Activated B cell treated with CpG ODN at 0.5 μM for 24 hours (primary cell): ENCODE measurements at regions not wholly inside any gene's neighbourhood (a gene's known extent, or its start where the extent isn't known, plus 50 kb on each side); places are given as distances from the start of the nearest gene placed in this dataset.

Experiments
- ATAC-seq: fragments of 200-7000 bp; cut with Tn5 transposase; one replicate; pipeline ENCODE4 v1.10.0; 2021; ENCODE audit warnings: low read depth, mild to moderate bottlenecking, moderate library complexity
- CTCF ChIA-PET: fragments of 350-600 bp; sonication (Branson Sonifier 250); formaldehyde crosslinking; loops from one replicate; lab custom pipeline; 2021; ENCODE audit warnings: antibody characterized with exemption; lab: Charles Lee
- POLR2A ChIA-PET: fragments of 350-600 bp; sonication (Branson Sonifier 250); formaldehyde crosslinking; loops from one replicate; lab custom pipeline; 2021; ENCODE audit warnings: antibody characterized with exemption; lab: Charles Lee
- DNase-seq: peaks from one replicate; pipeline ENCODE4 v3.0.0; 2022
- H3K27ac Mint-ChIP-seq: one replicate; pipeline ENCODE4 v1.8.0; 2020; ENCODE audit warnings: mixed read lengths
- H3K27me3 Mint-ChIP-seq: one replicate; pipeline ENCODE4 v1.8.0; 2021; ENCODE audit warnings: mixed read lengths
- H3K36me3 Mint-ChIP-seq: one replicate; pipeline ENCODE4 v1.8.0; 2021; ENCODE audit warnings: low read depth, mixed read lengths
- H3K4me1 Mint-ChIP-seq: one replicate; pipeline ENCODE4 v1.8.0; 2021; ENCODE audit warnings: mixed read lengths
- H3K4me3 Mint-ChIP-seq: one replicate; pipeline ENCODE4 v1.8.0; 2020; ENCODE audit warnings: mild to moderate bottlenecking, mixed read lengths
- H3K9me3 Mint-ChIP-seq: one replicate; pipeline ENCODE4 v1.8.0; 2020; ENCODE audit warnings: mixed read lengths
- CTCF ChIP-seq: fragments of 200-600 bp; IDR thresholded peaks from one replicate; pipeline ENCODE4 v1.8.0; 2022; ENCODE audit warnings: antibody characterized with exemption, mild to moderate bottlenecking
- intact Hi-C: fragments of 100-400 bp; cut with micrococcal nuclease; formaldehyde crosslinking; loops from one replicate; pipeline ENCODE4 v1.15.1; 2024

GRCh38 chr22:49104434-49104833 lies 723.2 kb downstream of the BRD1 start:
- ChIA-PET POLR2A (no interaction called here), CTCF (no interaction called here)
- intact Hi-C loops: no loop called here
- no peak for TF ChIP-seq CTCF
- no peak for DNase-seq
- no peaks in the 10 kb centered on the region for H3K9me3 Mint-ChIP-seq
- H3K4me1 Mint-ChIP-seq: no peaks in the 10 kb centered on the region
- peaks cover 2% of the 10 kb centered on the region for H3K27me3 Mint-ChIP-seq
- no peak overlapping the region for H3K27ac Mint-ChIP-seq
- ATAC-seq: no peak
- no peaks in the 10 kb centered on the region for H3K36me3 Mint-ChIP-seq
- H3K4me3 Mint-ChIP-seq: no peak overlapping the region

GRCh38 chr22:49103314-49104059 lies 724.2 kb downstream of the BRD1 start:
- DNase-seq (no peak), ATAC-seq (no peak)
- ChIA-PET CTCF (no interaction called here), POLR2A (no interaction called here)
- no peak overlapping the region for H3K4me3 Mint-ChIP-seq
- H3K4me1 Mint-ChIP-seq: no peaks in the 10 kb centered on the region
- no peaks in the 10 kb centered on the region for H3K36me3 Mint-ChIP-seq
- no peak overlapping the region for H3K27ac Mint-ChIP-seq
- no peaks in the 10 kb centered on the region for H3K9me3 Mint-ChIP-seq
- intact Hi-C loops: no loop called here
- TF ChIP-seq CTCF: no peak
- H3K27me3 Mint-ChIP-seq: peaks cover 3% of the 10 kb centered on the region

GRCh38 chr22:49102367-49102766 lies 725.3 kb downstream of the BRD1 start:
- DNase-seq (no peak), ATAC-seq (no peak)
- peaks cover 1% of the 10 kb centered on the region for H3K27me3 Mint-ChIP-seq
- no peaks in the 10 kb centered on the region for H3K36me3 Mint-ChIP-seq
- ChIA-PET CTCF (no interaction called here), POLR2A (no interaction called here)
- H3K27ac Mint-ChIP-seq: no peak overlapping the region
- H3K4me1 Mint-ChIP-seq: no peaks in the 10 kb centered on the region
- no peak for TF ChIP-seq CTCF
- no peak overlapping the region for H3K4me3 Mint-ChIP-seq
- no peaks in the 10 kb centered on the region for H3K9me3 Mint-ChIP-seq
- intact Hi-C loops: no loop called here

GRCh38 chr22:49101873-49102272 lies 725.8 kb downstream of the BRD1 start:
- no peak for ATAC-seq
- no peaks in the 10 kb centered on the region for H3K36me3 Mint-ChIP-seq
- no peaks in the 10 kb centered on the region for H3K4me1 Mint-ChIP-seq
- no peak for DNase-seq
- CTCF ChIA-PET: no interaction called here
- TF ChIP-seq CTCF: no peak
- H3K9me3 Mint-ChIP-seq: no peaks in the 10 kb centered on the region
- POLR2A ChIA-PET: no interaction called here
- no peak overlapping the region for H3K27ac Mint-ChIP-seq
- no peak overlapping the region for H3K4me3 Mint-ChIP-seq
- peaks cover 1% of the 10 kb centered on the region for H3K27me3 Mint-ChIP-seq
- intact Hi-C loops: no loop called here

- H3K27ac Mint-ChIP-seq: no peak overlapping the region
- CTCF ChIA-PET: no interaction called here
- no peak for ATAC-seq
- H3K27me3 Mint-ChIP-seq: peaks cover 1% of the 10 kb centered on the region
- no peak for TF ChIP-seq CTCF
- POLR2A ChIA-PET: no interaction called here
- no peak for DNase-seq
- H3K9me3 Mint-ChIP-seq: no peaks in the 10 kb centered on the region
- intact Hi-C loops: no loop called here
- no peaks in the 10 kb centered on the region for H3K4me1 Mint-ChIP-seq
- H3K4me3 Mint-ChIP-seq: no peak overlapping the region
- H3K36me3 Mint-ChIP-seq: no peaks in the 10 kb centered on the region
Measured at GRCh38 chr22:49101225-49101624, 726.4 kb downstream of the BRD1 start.
